IPS-NIHi7 (cell line): ENCODE measurements at regions not wholly inside any gene's neighbourhood (a gene's known extent, or its start where the extent isn't known, plus 50 kb on each side); places are given as distances from the start of the nearest gene placed in this dataset.

Source experiments
- DNase-seq: peaks from one replicate; pipeline ENCODE4 v3.0.0; 2012; ENCODE audit warnings: mixed read lengths; ENCODE audit errors: extremely low spot score

GRCh38 chr6:4355241-4355640 lies 219.9 kb upstream of the ECI2 start:
- DNase-seq = no peak

- DNase-seq = no peak
Measured at GRCh38 chr6:4354181-4354580, 218.8 kb upstream of the ECI2 start.

- no peak for DNase-seq
Measured at GRCh38 chr6:4352731-4353130, 217.4 kb upstream of the ECI2 start.

GRCh38 chr6:4352322-4352669 lies 216.9 kb upstream of the ECI2 start:
- DNase-seq = no peak

- DNase-seq = no peak
Measured at GRCh38 chr6:4351520-4352321, 216.3 kb upstream of the ECI2 start.

GRCh38 chr6:4350567-4351519 lies 215.5 kb upstream of the ECI2 start:
- no peak for DNase-seq

- DNase-seq = no peak
Measured at GRCh38 chr6:4349931-4350330, 214.6 kb upstream of the ECI2 start.

GRCh38 chr6:4349323-4349722 lies 213.9 kb upstream of the ECI2 start:
- DNase-seq = no peak

GRCh38 chr6:4348462-4349112 lies 213.2 kb upstream of the ECI2 start:
- DNase-seq = no peak

GRCh38 chr6:4347877-4348276 lies 212.5 kb upstream of the ECI2 start:
- DNase-seq = no peak

- DNase-seq = no peak
Measured at GRCh38 chr6:4346659-4347333, 211.4 kb upstream of the ECI2 start.

- no peak for DNase-seq
Measured at GRCh38 chr6:4345543-4345942, 210.2 kb upstream of the ECI2 start.

- no peak for DNase-seq
Measured at GRCh38 chr6:4344317-4344899, 209.0 kb upstream of the ECI2 start.

GRCh38 chr6:4342407-4343137 lies 207.2 kb upstream of the ECI2 start:
- no peak for DNase-seq

- no peak for DNase-seq
Measured at GRCh38 chr6:4341078-4341797, 205.9 kb upstream of the ECI2 start.

GRCh38 chr6:4340544-4340943 lies 205.2 kb upstream of the ECI2 start:
- DNase-seq = no peak

GRCh38 chr6:4338884-4339283 lies 203.5 kb upstream of the ECI2 start:
- no peak for DNase-seq

GRCh38 chr6:4336778-4337442 lies 201.5 kb upstream of the ECI2 start:
- DNase-seq = no peak

- DNase-seq = no peak
Measured at GRCh38 chr6:4336084-4336483, 200.7 kb upstream of the ECI2 start.
